H1 (cell line): ENCODE measurements at regions not wholly inside any gene's neighbourhood (a gene's known extent, or its start where the extent isn't known, plus 50 kb on each side); places are given as distances from the start of the nearest gene placed in this dataset.

Source experiments
- CTCF ChIA-PET: fragments of 300-600 bp; sonication (Branson Sonifier 250); formaldehyde crosslinking; loops from one replicate; lab custom pipeline; 2021; ENCODE audit not compliant: partially characterized antibody; lab: Charles Lee
- POLR2A ChIA-PET: fragments of 300-600 bp; sonication (Branson Sonifier 250); formaldehyde crosslinking; loops from one replicate; lab custom pipeline; 2021; ENCODE audit warnings: inconsistent platforms; ENCODE audit not compliant: partially characterized antibody; lab: Charles Lee
- DNase-seq, 2 experiments: peaks; one replicate each; pipeline versions ENCODE4 v3.0.0 to v3.0.0-alpha.2; 2010 to 2022; ENCODE audit warnings: low spot score in 2 of 2, low read depth in 1 of 2, mixed read lengths in 1 of 2
- FAIRE-seq: peaks from 2 replicates; lab custom pipeline; 2011; peaks lifted over from hg19 to GRCh38; lab: Jason Lieb, UNC
- H2AFZ ChIP-seq: 2 replicates; pipeline ENCODE4 v1.8.1; 2012; ENCODE audit warnings: low read length, inconsistent platforms
- H2AK5ac ChIP-seq: 2 replicates; pipeline ENCODE4 v1.6.1; 2013; ENCODE audit warnings: low read depth, low read length
- H2BK120ac ChIP-seq: replicated peaks from 2 replicates; pipeline ENCODE3; 2013; ENCODE audit warnings: low read depth, low read length, inconsistent platforms
- H2BK12ac ChIP-seq: 2 replicates; pipeline ENCODE4 v1.6.1; 2013; ENCODE audit warnings: low read depth, low read length
- H2BK15ac ChIP-seq: 2 replicates; pipeline ENCODE4 v1.6.1; 2013; ENCODE audit warnings: low read length
- H2BK20ac ChIP-seq: 2 replicates; pipeline ENCODE4 v1.6.1; 2013; ENCODE audit warnings: low read length
- H2BK5ac ChIP-seq: 2 replicates; pipeline ENCODE4 v1.6.1; 2013; ENCODE audit warnings: low read depth, low read length
- H3K14ac ChIP-seq: 2 replicates; pipeline ENCODE4 v1.6.1; 2013; ENCODE audit warnings: inconsistent platforms; ENCODE audit not compliant: insufficient read length
- H3K18ac ChIP-seq: 2 replicates; pipeline ENCODE4 v1.6.1; 2013; ENCODE audit warnings: low read length; ENCODE audit errors: extremely low read depth
- H3K23ac ChIP-seq: 2 replicates; pipeline ENCODE4 v1.6.1; 2013; ENCODE audit warnings: inconsistent platforms; ENCODE audit not compliant: insufficient read length
- H3K23me2 ChIP-seq: 2 replicates; pipeline ENCODE4 v1.6.1; 2013; ENCODE audit warnings: low read depth, low read length
- H3K27ac ChIP-seq: 2 replicates; pipeline ENCODE4 v1.6.1; 2011; ENCODE audit warnings: low read depth, low read length, inconsistent platforms
- H3K27me3 ChIP-seq, 4 experiments: replicated peaks in 1 of 4; 1 replicate in 1 of 4; 2 replicates in 3 of 4; pipeline versions ENCODE4 v1.6.1 to v1.8.1; 2011 to 2013; ENCODE audit warnings: low read length in 3 of 4, mild to moderate bottlenecking in 3 of 4, inconsistent platforms in 2 of 4, mixed read lengths in 2 of 4, moderate library complexity in 1 of 4; ENCODE audit not compliant: control insufficient read depth in 3 of 4, insufficient read depth in 3 of 4; ENCODE audit errors: extremely low read depth in 1 of 4
- H3K36me3 ChIP-seq, 4 experiments: 2 replicates each; pipeline versions ENCODE4 v1.6.1 to v1.8.1; 2011 to 2013; ENCODE audit warnings: mild to moderate bottlenecking in 4 of 4, low read length in 3 of 4, moderate library complexity in 2 of 4, control low read depth in 1 of 4, inconsistent platforms in 1 of 4; ENCODE audit not compliant: insufficient read depth in 4 of 4, control insufficient read depth in 2 of 4
- H3K4ac ChIP-seq: replicated peaks from 2 replicates; pipeline ENCODE3; 2013; ENCODE audit warnings: low read length, low read depth, mixed read lengths, inconsistent platforms; ENCODE audit not compliant: insufficient read length
- H3K4me1 ChIP-seq, 4 experiments: replicated peaks in 1 of 4; 1 replicate in 1 of 4; 2 replicates in 3 of 4; pipeline versions ENCODE4 v1.6.1 to v1.8.1; 2011 to 2013; ENCODE audit warnings: low read length in 3 of 4, inconsistent platforms in 2 of 4, mixed read lengths in 1 of 4; ENCODE audit not compliant: insufficient read depth in 4 of 4, control insufficient read depth in 3 of 4
- H3K4me2 ChIP-seq, 2 experiments: 2 replicates each; pipeline versions ENCODE4 v1.6.1 to v1.8.1; 2011 to 2013; ENCODE audit warnings: low read depth in 2 of 2, low read length in 2 of 2, control low read depth in 1 of 2, inconsistent platforms in 1 of 2, mild to moderate bottlenecking in 1 of 2; ENCODE audit not compliant: insufficient read depth in 1 of 2
- H3K4me3 ChIP-seq, 4 experiments: fragments of 200-600, 300-600 bp in 1 of 4; sonication (generic), shearing (Covaris generic), sonication (Bioruptor Twin) in 1 of 4; 2 replicates each; pipeline versions ENCODE4 v1.5.1 to v1.8.1; 2011 to 2016; ENCODE audit warnings: low read length in 4 of 4, low read depth in 3 of 4, control low read depth in 2 of 4, inconsistent platforms in 2 of 4, mild to moderate bottlenecking in 2 of 4, mixed read lengths in 1 of 4, moderate library complexity in 1 of 4; ENCODE audit not compliant: insufficient read depth in 2 of 4; ENCODE audit errors: extremely low read depth in 1 of 4
- H3K56ac ChIP-seq: replicated peaks from 2 replicates; pipeline ENCODE3; 2013; ENCODE audit warnings: low read depth, mild to moderate bottlenecking, mixed read lengths, low read length, inconsistent platforms; ENCODE audit not compliant: insufficient read length
- H3K79me1 ChIP-seq: 2 replicates; pipeline ENCODE4 v1.6.1; 2013; ENCODE audit warnings: low read depth, low read length, control low read depth
- H3K79me2 ChIP-seq, 2 experiments: 2 replicates each; pipeline versions ENCODE4 v1.6.1 to v1.8.1; 2012 to 2013; ENCODE audit warnings: low read length in 2 of 2, mild to moderate bottlenecking in 2 of 2, inconsistent platforms in 1 of 2; ENCODE audit not compliant: insufficient read depth in 2 of 2, control insufficient read depth in 1 of 2
- H3K9ac ChIP-seq, 4 experiments: replicated peaks in 1 of 4; 1 replicate in 1 of 4; 2 replicates in 3 of 4; pipeline versions ENCODE4 v1.6.1 to v1.8.1; 2011 to 2013; ENCODE audit warnings: low read depth in 3 of 4, low read length in 3 of 4, control low read depth in 2 of 4, mild to moderate bottlenecking in 2 of 4, moderate library complexity in 2 of 4, inconsistent platforms in 1 of 4; ENCODE audit errors: extremely low read depth in 1 of 4
- H3K9me3 ChIP-seq, 2 experiments: 2 replicates each; pipeline versions ENCODE4 v1.6.1 to v1.8.1; 2012 to 2013; ENCODE audit warnings: mild to moderate bottlenecking in 2 of 2, moderate library complexity in 2 of 2, control low read depth in 1 of 2, inconsistent platforms in 1 of 2, low read depth in 1 of 2, low read length in 1 of 2, mixed read lengths in 1 of 2; ENCODE audit not compliant: insufficient read depth in 2 of 2
- H4K20me1 ChIP-seq, 2 experiments: replicated peaks in 1 of 2; 2 replicates each; pipeline versions ENCODE3 to v1.8.1; 2011 to 2013; ENCODE audit warnings: inconsistent platforms in 2 of 2, low read length in 2 of 2, mild to moderate bottlenecking in 1 of 2; ENCODE audit not compliant: insufficient read depth in 2 of 2, control insufficient read depth in 1 of 2
- H4K5ac ChIP-seq: 2 replicates; pipeline ENCODE4 v1.6.1; 2013; ENCODE audit warnings: low read length, low read depth, mixed read lengths, inconsistent platforms; ENCODE audit not compliant: insufficient read length
- H4K8ac ChIP-seq: 2 replicates; pipeline ENCODE4 v1.8.0; 2013; ENCODE audit warnings: mild to moderate bottlenecking, moderate library complexity, low read length, inconsistent platforms; ENCODE audit not compliant: insufficient read depth; ENCODE audit errors: extremely low read depth
- H4K91ac ChIP-seq: replicated peaks from 2 replicates; pipeline ENCODE3; 2013; ENCODE audit warnings: low read length, mixed read lengths, inconsistent platforms; ENCODE audit not compliant: insufficient read length
- CREB1 ChIP-seq: IDR thresholded peaks from 2 replicates; pipeline ENCODE4 v1.6.1; 2012; ENCODE audit warnings: inconsistent platforms
- EGR1 ChIP-seq: IDR thresholded peaks from 2 replicates; pipeline ENCODE4 v1.6.1; 2011; ENCODE audit warnings: low read depth, low read length, borderline replicate concordance
- EZH2 ChIP-seq: fragments of 200-600 bp; sonication (generic); IDR thresholded peaks from 2 replicates; pipeline ENCODE4 v1.7.1; 2012; ENCODE audit warnings: low read depth, mild to moderate bottlenecking, moderate library complexity, low read length, inconsistent platforms; ENCODE audit not compliant: severe bottlenecking
- KDM1A ChIP-seq: fragments of 200-600, 300-600 bp; sonication (generic); IDR thresholded peaks from 2 replicates; pipeline ENCODE4 v1.7.1; 2016; ENCODE audit warnings: mild to moderate bottlenecking, low read length, borderline replicate concordance
- RNF2 ChIP-seq: fragments of 200-900, 300-1000 bp; sonication (generic); IDR thresholded peaks from 2 replicates; pipeline ENCODE4 v1.7.1; 2016; ENCODE audit warnings: borderline replicate concordance, low read depth, mild to moderate bottlenecking, antibody characterized with exemption, low read length; ENCODE audit not compliant: poor library complexity, severe bottlenecking; ENCODE audit errors: missing control alignments
- RXRA ChIP-seq: IDR thresholded peaks from 2 replicates; pipeline ENCODE4 v1.6.1; 2011; ENCODE audit warnings: low read depth, mild to moderate bottlenecking, low read length, moderate library complexity; ENCODE audit not compliant: insufficient read depth
- SAP30 ChIP-seq: fragments of 300-600 bp; sonication (generic); IDR thresholded peaks from 2 replicates; pipeline ENCODE4 v1.7.1; 2012; ENCODE audit warnings: low read length, moderate library complexity, mild to moderate bottlenecking, inconsistent platforms; ENCODE audit not compliant: insufficient read depth, insufficient replicate concordance
- SIRT6 ChIP-seq: IDR thresholded peaks from one replicate; pipeline ENCODE4 v1.7.1; 2012; ENCODE audit warnings: low read length, inconsistent platforms
- SP2 ChIP-seq: IDR thresholded peaks from 2 replicates; pipeline ENCODE4 v1.6.1; 2012; ENCODE audit warnings: mild to moderate bottlenecking, low read length, inconsistent platforms
- SRF ChIP-seq: IDR thresholded peaks from 2 replicates; pipeline ENCODE4 v1.6.1; 2011; ENCODE audit warnings: mild to moderate bottlenecking, low read depth, low read length, moderate library complexity
- TAF1 ChIP-seq: IDR thresholded peaks from 2 replicates; pipeline ENCODE4 v1.6.1; 2011; ENCODE audit warnings: mild to moderate bottlenecking, low read depth, low read length
- TEAD4 ChIP-seq: IDR thresholded peaks from 2 replicates; pipeline ENCODE4 v1.6.1; 2012; ENCODE audit warnings: low read depth, low read length, inconsistent platforms, mixed read lengths
- YY1 ChIP-seq: IDR thresholded peaks from 2 replicates; pipeline ENCODE4 v1.6.1; 2011; ENCODE audit warnings: low read depth, mild to moderate bottlenecking, low read length
- WGBS, 2 experiments: shearing (Covaris generic) in 1 of 2; methylation state at CpG; one replicate each; pipeline versions ENCODE4 v1.1.6 to v1.1.7; 2013 to 2015; ENCODE audit warnings: low lambda C conversion rate in 2 of 2, mixed read lengths in 2 of 2, inconsistent platforms in 1 of 2, low coverage in 1 of 2, missing lambda C conversion rate in 1 of 2; ENCODE audit not compliant: insufficient replicate concordance in 2 of 2, insufficient coverage in 1 of 2, insufficient read length in 1 of 2; ENCODE audit errors: extremely low coverage in 1 of 2, missing lambda C conversion rate in 1 of 2; 5-methylcytosine and 5-hydroxymethylcytosine counted together

GRCh38 chr21:39010629-39011404 lies 172.4 kb downstream of the PSMG1 start:
- H2BK15ac ChIP-seq: no peak overlapping the region
- no peaks in the 10 kb centered on the region; a peak in 1 of 8 replicates for H3K36me3 ChIP-seq
- no peaks in the 10 kb centered on the region for H3K79me2 ChIP-seq
- H2BK20ac ChIP-seq: no peak overlapping the region
- no peak overlapping the region for H3K4me2 ChIP-seq
- H4K20me1 ChIP-seq: peaks cover 0 to 4% of the 10 kb centered on the region in 2 experiments
- no peak overlapping the region; the same call in 1 of the 2 replicates for H4K8ac ChIP-seq
- 83% methylated on average over 16 of the region's 16 CpGs; no CpG with 5 or more reads in 1 of the 2 experiments for WGBS, 2 experiments
- FAIRE-seq (no peak), DNase-seq (no peak)
- no peak overlapping the region for H4K91ac ChIP-seq
- no peak overlapping the region for H3K9ac ChIP-seq
- H3K56ac ChIP-seq: no peak overlapping the region
- no peaks in the 10 kb centered on the region for H3K79me1 ChIP-seq
- no peak overlapping the region for H4K5ac ChIP-seq
- no peak overlapping the region for H2BK12ac ChIP-seq
- no peak overlapping the region for H2BK120ac ChIP-seq
- no peak overlapping the region for H3K18ac ChIP-seq
- H3K27me3 ChIP-seq: no peaks in the 10 kb centered on the region; a peak in 1 of 7 replicates
- H3K9me3 ChIP-seq: no peaks in the 10 kb centered on the region; a peak in 1 of 4 replicates
- CTCF ChIA-PET: interaction anchor here (0.8 to 3.5 kb wide), 7 partner anchors 12 to 127 kb away, joined by 3 to 23 read pairs (median 4); no protein-coding TSS in a partner anchor
- H3K23ac ChIP-seq: no peak overlapping the region
- peaks cover 8% of the 10 kb centered on the region for H3K23me2 ChIP-seq
- no peak overlapping the region for H3K27ac ChIP-seq
- H3K4me1 ChIP-seq: peaks cover 0 to 4% (median 1%) of the 10 kb centered on the region in 4 experiments; a peak in 3 of 7 replicates
- no peak overlapping the region for H3K14ac ChIP-seq
- H2BK5ac ChIP-seq: no peak overlapping the region
- H3K4ac ChIP-seq: no peak overlapping the region
- POLR2A ChIA-PET: interaction anchor here (1.5 kb wide), 1 partner anchor 10 kb away, joined by 3 read pairs; no protein-coding TSS in a partner anchor
- H2AFZ ChIP-seq: no peak overlapping the region
- H3K4me3 ChIP-seq: no peak overlapping the region
- no peak overlapping the region for H2AK5ac ChIP-seq
- TF ChIP-seq YY1 (no peak), RNF2 (no peak), RXRA (no peak), SP2 (no peak), KDM1A (no peak), SRF (no peak), SAP30 (no peak), TEAD4 (no peak), EZH2 (no peak), CREB1 (no peak), EGR1 (no peak), TAF1 (no peak), SIRT6 (no peak)
